Spinal cord (tissue), 9 donors: ENCODE measurements at regions not wholly inside any gene's neighbourhood (a gene's known extent, or its start where the extent isn't known, plus 50 kb on each side); places are given as distances from the start of the nearest gene placed in this dataset.

Source experiments
- DNase-seq, 6 donors: peaks; one replicate each; pipeline versions ENCODE4 v3.0.0 to v3.0.0-alpha.2; 2013 to 2015; ENCODE audit warnings: low spot score in 6 of 6, low read depth in 4 of 6
- H3K27ac ChIP-seq: one replicate; pipeline ENCODE4 v1.5.1; 2013; ENCODE audit warnings: low read depth, low read length, control low read depth
- H3K27me3 ChIP-seq: one replicate; pipeline ENCODE4 v1.6.1; 2013; ENCODE audit warnings: low read length; ENCODE audit not compliant: control insufficient read depth, insufficient read depth
- H3K36me3 ChIP-seq: one replicate; pipeline ENCODE4 v1.6.1; 2013; ENCODE audit warnings: low read length; ENCODE audit not compliant: control insufficient read depth, insufficient read depth
- H3K4me1 ChIP-seq: one replicate; pipeline ENCODE4 v1.6.1; 2013; ENCODE audit warnings: low read length; ENCODE audit not compliant: control insufficient read depth, insufficient read depth
- H3K4me3 ChIP-seq: one replicate; pipeline ENCODE4 v1.5.1; 2013; ENCODE audit warnings: low read depth, low read length, control low read depth
- H3K9me3 ChIP-seq: one replicate; pipeline ENCODE4 v1.6.1; 2013; ENCODE audit warnings: low read length; ENCODE audit not compliant: control insufficient read depth, insufficient read depth
- WGBS: methylation state at CpG from one replicate; pipeline ENCODE4 v1.1.5; 2013; ENCODE audit warnings: missing lambda C conversion rate; ENCODE audit not compliant: insufficient coverage; 5-methylcytosine and 5-hydroxymethylcytosine counted together
- donor health status: healthy.

GRCh38 chr4:164526933-164527583 is 226.9 kb upstream of the SMIM31 start:
- Histone ChIP-seq H3K27ac (no peak overlapping the region), H3K4me1 (peaks cover 4% of the 10 kb centered on the region), H3K27me3 (no peaks in the 10 kb centered on the region), H3K4me3 (no peak overlapping the region), H3K36me3 (no peaks in the 10 kb centered on the region), H3K9me3 (no peaks in the 10 kb centered on the region)
- 29% methylated on average over 2 of the region's 4 CpGs for WGBS
- DNase-seq: peak in 1 of 6 donors; percentile 32

- Histone ChIP-seq H3K36me3 (no peaks in the 10 kb centered on the region), H3K27ac (no peak overlapping the region), H3K4me3 (no peak overlapping the region), H3K9me3 (no peaks in the 10 kb centered on the region), H3K4me1 (peaks cover 4% of the 10 kb centered on the region), H3K27me3 (no peaks in the 10 kb centered on the region)
- no peak for DNase-seq
- no CpG with 5 or more reads among the region's 2 CpGs for whole genome bisulfite sequencing
These were observed 224.9 kb upstream of the SMIM31 start for GRCh38 chr4:164529058-164529457.

GRCh38 chr4:164529486-164529885 is 224.4 kb upstream of the SMIM31 start:
- Histone ChIP-seq H3K36me3 (no peaks in the 10 kb centered on the region), H3K4me3 (no peak overlapping the region), H3K9me3 (no peaks in the 10 kb centered on the region), H3K27ac (no peak overlapping the region), H3K4me1 (peaks cover 4% of the 10 kb centered on the region), H3K27me3 (no peaks in the 10 kb centered on the region)
- whole genome bisulfite sequencing: no CpG with 5 or more reads among the region's 5 CpGs
- no peak for DNase-seq

DNA sequence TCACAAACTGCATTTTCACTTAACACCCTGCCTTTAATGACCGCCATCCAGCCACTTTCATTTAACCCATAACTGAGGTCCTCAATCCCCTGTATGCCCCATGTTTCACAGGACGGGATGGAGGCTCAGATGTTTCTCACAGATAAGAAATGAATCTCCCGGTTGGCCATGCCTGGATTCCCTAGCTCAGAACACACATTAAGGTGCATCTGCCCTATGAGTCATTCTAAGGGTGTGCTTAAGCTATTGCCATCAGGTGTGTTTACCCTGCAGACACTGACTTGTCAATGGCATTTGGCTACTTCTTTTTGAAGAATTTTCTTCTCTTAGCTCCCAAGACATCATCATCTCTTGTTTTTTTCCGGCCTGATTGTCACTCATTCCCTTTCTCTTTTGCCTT is 222.6 kb upstream of the SMIM31 start:
- Histone ChIP-seq H3K4me3 (no peak overlapping the region), H3K27me3 (no peaks in the 10 kb centered on the region), H3K27ac (no peak overlapping the region), H3K36me3 (no peaks in the 10 kb centered on the region), H3K4me1 (peaks cover 4% of the 10 kb centered on the region), H3K9me3 (no peaks in the 10 kb centered on the region)
- no peak for DNase-seq
- 100% methylated on average over 3 of the region's 4 CpGs for WGBS

DNA sequence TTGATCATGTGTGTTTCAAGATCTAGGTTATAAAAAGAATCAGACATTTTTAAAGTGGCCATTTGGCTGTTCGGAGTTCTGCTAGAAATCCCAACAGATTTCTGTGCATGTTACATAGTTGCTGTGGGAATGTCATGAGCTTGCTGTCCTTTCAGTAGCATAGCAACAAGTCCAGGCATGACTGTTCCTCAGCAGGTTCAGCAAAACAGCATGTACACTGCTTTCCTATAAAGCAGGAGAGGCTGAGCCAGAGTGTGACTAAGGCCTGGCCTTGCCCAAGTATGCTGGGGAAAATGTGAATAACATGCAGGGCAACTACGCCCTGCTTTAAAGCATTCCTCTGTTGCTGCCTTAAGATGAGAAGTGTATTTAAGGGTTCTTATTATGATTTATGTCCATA is 217.1 kb upstream of the SMIM31 start:
- 25% methylated on average over 1 of the region's 2 CpGs for WGBS
- DNase-seq: peak in 3 of 6 donors; percentile 18 to 58 (median 54)
- Histone ChIP-seq H3K4me3 (no peak overlapping the region), H3K27ac (no peak overlapping the region), H3K9me3 (peaks cover 9% of the 10 kb centered on the region), H3K36me3 (no peaks in the 10 kb centered on the region), H3K27me3 (no peaks in the 10 kb centered on the region), H3K4me1 (no peaks in the 10 kb centered on the region)

DNA sequence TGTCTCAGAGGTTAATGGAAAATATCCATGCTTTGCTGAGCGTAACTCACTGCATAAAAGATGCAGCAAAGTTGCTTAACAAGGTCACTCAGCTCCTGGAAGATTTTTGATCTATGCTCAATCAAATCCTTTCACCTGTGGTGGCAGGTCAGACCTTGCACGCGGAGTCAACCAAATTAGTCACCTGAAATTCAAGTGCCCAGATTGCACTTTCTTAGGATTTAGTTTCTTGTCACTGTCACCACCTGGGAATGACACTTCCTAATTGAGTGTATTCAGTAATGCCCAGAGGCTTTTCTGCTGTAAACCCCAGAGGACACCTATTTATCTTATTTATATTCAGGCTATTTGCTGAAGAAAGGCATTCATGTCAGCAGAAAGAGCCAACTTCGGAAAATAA is 215.8 kb upstream of the SMIM31 start:
- H3K27me3 ChIP-seq: no peaks in the 10 kb centered on the region
- H3K27ac ChIP-seq: no peak overlapping the region
- no peak overlapping the region for H3K4me3 ChIP-seq
- no peaks in the 10 kb centered on the region for H3K36me3 ChIP-seq
- H3K4me1 ChIP-seq: no peaks in the 10 kb centered on the region
- H3K9me3 ChIP-seq: peaks cover 9% of the 10 kb centered on the region
- WGBS: no CpG with 5 or more reads among the region's 4 CpGs
- no peak for DNase-seq

DNA sequence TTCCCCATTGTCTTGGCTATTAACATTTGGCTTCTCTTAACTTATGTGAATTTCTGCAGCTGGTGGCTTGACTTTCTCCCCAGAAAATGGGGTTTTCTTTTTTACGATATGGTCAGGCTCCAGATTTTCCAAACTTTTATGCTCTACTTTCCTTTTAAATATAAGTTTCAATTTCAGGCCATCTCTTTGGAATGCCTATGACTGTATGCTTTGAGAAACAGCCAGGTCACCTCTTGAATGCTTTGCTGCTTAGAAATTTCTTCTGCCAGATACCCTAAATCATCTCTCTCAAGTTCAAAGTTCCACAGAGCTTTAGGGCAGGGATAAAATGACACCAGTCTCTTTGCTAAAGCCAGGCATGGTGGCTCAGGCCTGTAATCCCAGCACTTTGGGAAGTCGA is 212.9 kb upstream of the SMIM31 start:
- no peak overlapping the region for H3K27ac ChIP-seq
- H3K4me1 ChIP-seq: no peaks in the 10 kb centered on the region

DNA sequence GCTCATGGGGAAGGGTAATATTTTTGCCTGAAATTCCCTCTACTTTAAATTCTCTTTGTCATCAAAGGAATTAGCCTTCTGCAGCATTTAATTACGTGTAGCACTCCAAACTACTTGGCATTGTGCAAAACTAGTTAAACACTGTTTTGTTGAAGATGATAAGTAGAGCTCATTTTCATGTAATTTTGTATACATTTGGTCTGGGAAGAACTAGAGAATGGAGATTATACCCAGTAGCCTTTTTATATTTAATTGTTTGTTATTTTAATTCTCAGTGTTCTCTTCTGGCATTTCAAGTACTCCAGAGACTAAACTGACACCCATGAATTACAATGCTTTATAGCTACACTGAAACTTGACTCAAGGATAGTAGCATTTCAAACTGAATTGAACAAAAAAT is 211.5 kb upstream of the SMIM31 start:
- Histone ChIP-seq H3K4me3 (no peak overlapping the region), H3K4me1 (no peaks in the 10 kb centered on the region), H3K27ac (no peak overlapping the region), H3K9me3 (peaks cover 9% of the 10 kb centered on the region), H3K36me3 (no peaks in the 10 kb centered on the region), H3K27me3 (no peaks in the 10 kb centered on the region)
- DNase-seq: no peak
- no CpG with 5 or more reads among the region's 1 CpG for WGBS

More for the DNA sequence above, 212.9 kb upstream of the SMIM31 start:
- no peak for DNase-seq
- Histone ChIP-seq H3K9me3 (peaks cover 9% of the 10 kb centered on the region), H3K27me3 (no peaks in the 10 kb centered on the region), H3K4me3 (no peak overlapping the region), H3K36me3 (no peaks in the 10 kb centered on the region)
- WGBS: 100% methylated on average over 1 of the region's 2 CpGs

GRCh38 chr4:164550989-164551712 is 202.8 kb upstream of the SMIM31 start:
- no peak overlapping the region for H3K4me3 ChIP-seq
- no peak for DNase-seq
- 86% methylated on average over 4 of the region's 5 CpGs for WGBS

DNA sequence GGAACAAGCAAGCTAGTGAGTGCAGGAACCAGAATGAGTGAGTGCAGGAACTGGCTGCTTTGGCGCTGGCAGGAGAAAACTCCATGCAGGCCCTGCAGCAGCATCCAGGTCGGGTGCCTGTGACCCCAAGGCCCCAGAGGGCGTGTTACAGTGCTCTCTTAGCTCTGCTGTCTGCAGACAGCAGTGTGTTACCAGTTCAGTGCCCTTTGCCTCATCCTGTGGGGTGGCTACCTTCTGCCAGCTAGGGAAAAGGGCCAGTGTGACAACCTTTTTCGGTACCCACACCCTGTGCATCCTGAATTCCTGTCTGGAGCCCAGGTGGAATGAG is 202.3 kb upstream of the SMIM31 start:
- 76% methylated on average over 4 of the region's 4 CpGs for WGBS
- Histone ChIP-seq H3K4me3 (no peak overlapping the region), H3K9me3 (no peaks in the 10 kb centered on the region), H3K4me1 (no peaks in the 10 kb centered on the region), H3K27ac (no peak overlapping the region), H3K27me3 (no peaks in the 10 kb centered on the region), H3K36me3 (no peaks in the 10 kb centered on the region)
- no peak for DNase-seq

More at GRCh38 chr4:164550989-164551712, 202.8 kb upstream of the SMIM31 start:
- Histone ChIP-seq H3K27ac (no peak overlapping the region), H3K36me3 (no peaks in the 10 kb centered on the region), H3K4me1 (no peaks in the 10 kb centered on the region), H3K27me3 (no peaks in the 10 kb centered on the region), H3K9me3 (no peaks in the 10 kb centered on the region)
